Heart right ventricle (tissue), 16 donors: ENCODE measurements at regions not wholly inside any gene's neighbourhood (a gene's known extent, or its start where the extent isn't known, plus 50 kb on each side); places are given as distances from the start of the nearest gene placed in this dataset.

Experiments
- ATAC-seq, 8 donors: fragments of 200-7000 bp; cut with Tn5 transposase; one replicate each; pipeline ENCODE4 v1.9.1; 2020; ENCODE audit warnings: mild to moderate bottlenecking in 8 of 8, moderate library complexity in 8 of 8, moderate number of reproducible peaks in 1 of 8
- DNase-seq, 2 donors: peaks; one replicate each; pipeline ENCODE4 v3.0.0-alpha.2; 2020
- H3K27ac ChIP-seq, 10 donors: fragments of 200-600 bp; sonication (generic) in 2 of 10; one replicate each; pipeline versions ENCODE4 v1.5.0 to v1.8.0; 2020 to 2022; ENCODE audit warnings: mild to moderate bottlenecking in 3 of 10
- H3K27me3 ChIP-seq, 7 donors: fragments of 200-600 bp; one replicate each; pipeline ENCODE4 v1.8.0; 2021 to 2022; ENCODE audit warnings: mild to moderate bottlenecking in 2 of 7
- H3K36me3 ChIP-seq, 9 donors: fragments of 200-600 bp; sonication (generic) in 1 of 9; one replicate each; pipeline versions ENCODE4 v1.5.0 to v1.8.0; 2020 to 2022; ENCODE audit warnings: mild to moderate bottlenecking in 2 of 9
- H3K4me1 ChIP-seq, 9 donors: fragments of 200-600 bp; sonication (generic) in 1 of 9; one replicate each; pipeline versions ENCODE4 v1.5.0 to v1.8.0; 2020 to 2022; ENCODE audit warnings: mild to moderate bottlenecking in 4 of 9
- H3K4me3 ChIP-seq, 10 donors: fragments of 200-600 bp; sonication (generic) in 2 of 10; one replicate each; pipeline versions ENCODE4 v1.5.0 to v1.8.0; 2020 to 2022; ENCODE audit warnings: mild to moderate bottlenecking in 7 of 10, moderate library complexity in 2 of 10
- H3K9me3 ChIP-seq, 11 donors: fragments of 200-600 bp in 10 of 11; sonication (generic) in 2 of 11; one replicate each; pipeline versions ENCODE4 v1.5.0 to v1.8.0; 2013 to 2022; ENCODE audit warnings: mild to moderate bottlenecking in 2 of 11, control low read depth in 1 of 11, moderate library complexity in 1 of 11
- WGBS, 2 donors: extraction: QIAGEN DNeasy Blood & Tissue Kit; methylation state at CpG; one replicate each; pipeline ENCODE4 v1.1.7; 2013; ENCODE audit warnings: inconsistent platforms in 1 of 2; 5-methylcytosine and 5-hydroxymethylcytosine counted together
- intact Hi-C, 10 donors: fragments of 100-400 bp; cut with DNase I; formaldehyde crosslinking; loops; one replicate each; pipeline versions ENCODE4 v1.11.1 to v1.14.2; 2022
- TF ChIP-seq, protein P1 (sequence below), 9 donors: fragments of 200-600 bp; sonication (generic) in 2 of 9; IDR thresholded peaks; one replicate each; pipeline versions ENCODE4 v1.5.0 to v1.8.0; 2021 to 2022; ENCODE audit warnings: antibody characterized with exemption in 9 of 9, mild to moderate bottlenecking in 5 of 9, moderate library complexity in 1 of 9
- donor health status: Arrhythmogenic right ventricular cardiomyopathy.
- donor health status: ischemic (EF 13 %, LVEDD 7.1; RV severe dilation, severe dysfunction).
- donor health status: healthy with polysubstance abuse.
- donor health status: DM: no; HTN: yes; CAD: no.
- donor health status: DM: no; HTN: no; CAD: no.
- donor health status: ischemic (EF 25% LVEDD 6.9; RV normal size, moderate dysfunction).
- donor health status: ischemic (EF 25% LVEDD 5.7; RV mildly dilated, moderate dysfunction).
- donor health status: healthy.
- donor health status: DM: yes; HTN: yes; CAD: no.
- donor health status: Ischemic cardiomyopathy.
- donor health status: ischemic (EF 35%, LVEDD 5.7; RV mildly dilated, moderate dysfunction).
- donor health status: nonischemic (EF 11% LVEDD 7.7; RV severe dilation, severe dysfunction).
- donor health status: DM: yes; HTN: yes; CAD: no.
- donor health status: PGD.
- donor health status: ischemic (EF 29% LVEDD 5.4; RV normal size, mild dysfunction).
- donor health status: nonischemic (EF 23%, LVEDD 6.1; RV moderate dilation, normal function).

GRCh38 chr5:62909326-62909725 is 330.7 kb downstream of the LRRC70 start:
- WGBS, 2 donors: 69% methylated on average over 1 of the region's 1 CpG

DNA sequence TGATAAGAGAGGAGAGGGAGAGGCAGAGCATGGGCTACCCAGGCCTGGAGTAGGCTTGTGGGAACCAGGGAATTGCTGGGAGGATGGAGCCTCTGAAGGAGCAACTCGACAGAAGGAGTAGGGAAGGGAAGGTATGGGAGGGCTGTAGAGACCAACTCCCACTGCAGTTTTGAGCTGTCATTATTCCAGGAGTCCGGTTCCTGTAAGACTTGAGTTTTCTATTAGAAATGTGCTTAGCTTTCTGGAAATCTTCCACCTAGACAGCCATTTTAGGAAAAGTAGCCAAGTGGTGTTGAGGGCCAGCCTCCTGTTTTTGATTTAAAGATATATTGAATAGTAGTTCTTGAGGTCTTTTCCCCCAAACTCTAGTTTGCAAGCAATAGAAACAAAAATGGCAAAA is 323.5 kb downstream of the LRRC70 start:
- 63 to 67% methylated on average over 2 of the region's 2 CpGs for WGBS, 2 donors
- intact Hi-C loops: no loop called here
- Histone ChIP-seq H3K4me3 (no peak overlapping the region), H3K9me3 (no peaks in the 10 kb centered on the region), H3K36me3 (no peaks in the 10 kb centered on the region), H3K4me1 (no peaks in the 10 kb centered on the region), H3K27me3 (no peaks in the 10 kb centered on the region), H3K27ac (no peak overlapping the region)
- DNase-seq (no peak), ATAC-seq (no peak)
- TF ChIP-seq, protein P1, sequence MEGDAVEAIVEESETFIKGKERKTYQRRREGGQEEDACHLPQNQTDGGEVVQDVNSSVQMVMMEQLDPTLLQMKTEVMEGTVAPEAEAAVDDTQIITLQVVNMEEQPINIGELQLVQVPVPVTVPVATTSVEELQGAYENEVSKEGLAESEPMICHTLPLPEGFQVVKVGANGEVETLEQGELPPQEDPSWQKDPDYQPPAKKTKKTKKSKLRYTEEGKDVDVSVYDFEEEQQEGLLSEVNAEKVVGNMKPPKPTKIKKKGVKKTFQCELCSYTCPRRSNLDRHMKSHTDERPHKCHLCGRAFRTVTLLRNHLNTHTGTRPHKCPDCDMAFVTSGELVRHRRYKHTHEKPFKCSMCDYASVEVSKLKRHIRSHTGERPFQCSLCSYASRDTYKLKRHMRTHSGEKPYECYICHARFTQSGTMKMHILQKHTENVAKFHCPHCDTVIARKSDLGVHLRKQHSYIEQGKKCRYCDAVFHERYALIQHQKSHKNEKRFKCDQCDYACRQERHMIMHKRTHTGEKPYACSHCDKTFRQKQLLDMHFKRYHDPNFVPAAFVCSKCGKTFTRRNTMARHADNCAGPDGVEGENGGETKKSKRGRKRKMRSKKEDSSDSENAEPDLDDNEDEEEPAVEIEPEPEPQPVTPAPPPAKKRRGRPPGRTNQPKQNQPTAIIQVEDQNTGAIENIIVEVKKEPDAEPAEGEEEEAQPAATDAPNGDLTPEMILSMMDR (IDR thresholded peaks at IDR 0.05): no peak

More at GRCh38 chr5:62909326-62909725, 330.7 kb downstream of the LRRC70 start:
- intact Hi-C loops: no loop called here
- Histone ChIP-seq H3K36me3 (no peaks in the 10 kb centered on the region), H3K4me3 (no peak overlapping the region), H3K4me1 (no peaks in the 10 kb centered on the region), H3K9me3 (peaks cover 0 to 13% (median 0%) of the 10 kb centered on the region in 11 donors), H3K27ac (no peak overlapping the region), H3K27me3 (no peaks in the 10 kb centered on the region)
- DNase-seq: no peak
- ATAC-seq: no peak
- TF ChIP-seq, protein P1 (IDR thresholded peaks at IDR 0.05): no peak

DNA sequence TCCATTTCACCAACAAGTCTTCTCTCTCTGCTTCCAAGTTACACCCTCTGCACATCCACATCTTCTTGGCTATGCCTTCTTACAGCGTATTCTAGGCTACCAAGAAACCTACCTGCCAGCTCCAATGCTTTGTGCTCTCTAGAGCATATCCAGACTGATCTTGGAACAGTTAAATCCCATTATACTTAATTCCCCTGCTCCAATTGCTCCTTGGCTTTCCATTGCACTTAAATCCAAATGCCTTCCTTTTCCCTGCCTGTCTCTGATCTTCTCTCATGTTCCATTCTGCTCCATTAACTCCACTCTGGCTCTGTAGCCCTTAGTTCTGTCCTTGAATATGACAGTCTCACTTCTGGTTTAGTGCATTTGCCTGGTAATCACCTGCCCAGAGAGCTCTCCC is 322.4 kb downstream of the LRRC70 start:
- H3K9me3 ChIP-seq: peaks cover 0 to 3% (median 0%) of the 10 kb centered on the region in 11 donors
- H3K27me3 ChIP-seq: no peaks in the 10 kb centered on the region
- DNase-seq (no peak), ATAC-seq (no peak)
- H3K27ac ChIP-seq: no peak overlapping the region
- intact Hi-C loops: no loop called here
- no peak overlapping the region for H3K4me3 ChIP-seq
- H3K4me1 ChIP-seq: no peaks in the 10 kb centered on the region
- TF ChIP-seq, protein P1 (IDR thresholded peaks at IDR 0.05): no peak
- H3K36me3 ChIP-seq: no peaks in the 10 kb centered on the region
- WGBS, 2 donors: 88 to 90% methylated on average over 1 of the region's 1 CpG

DNA sequence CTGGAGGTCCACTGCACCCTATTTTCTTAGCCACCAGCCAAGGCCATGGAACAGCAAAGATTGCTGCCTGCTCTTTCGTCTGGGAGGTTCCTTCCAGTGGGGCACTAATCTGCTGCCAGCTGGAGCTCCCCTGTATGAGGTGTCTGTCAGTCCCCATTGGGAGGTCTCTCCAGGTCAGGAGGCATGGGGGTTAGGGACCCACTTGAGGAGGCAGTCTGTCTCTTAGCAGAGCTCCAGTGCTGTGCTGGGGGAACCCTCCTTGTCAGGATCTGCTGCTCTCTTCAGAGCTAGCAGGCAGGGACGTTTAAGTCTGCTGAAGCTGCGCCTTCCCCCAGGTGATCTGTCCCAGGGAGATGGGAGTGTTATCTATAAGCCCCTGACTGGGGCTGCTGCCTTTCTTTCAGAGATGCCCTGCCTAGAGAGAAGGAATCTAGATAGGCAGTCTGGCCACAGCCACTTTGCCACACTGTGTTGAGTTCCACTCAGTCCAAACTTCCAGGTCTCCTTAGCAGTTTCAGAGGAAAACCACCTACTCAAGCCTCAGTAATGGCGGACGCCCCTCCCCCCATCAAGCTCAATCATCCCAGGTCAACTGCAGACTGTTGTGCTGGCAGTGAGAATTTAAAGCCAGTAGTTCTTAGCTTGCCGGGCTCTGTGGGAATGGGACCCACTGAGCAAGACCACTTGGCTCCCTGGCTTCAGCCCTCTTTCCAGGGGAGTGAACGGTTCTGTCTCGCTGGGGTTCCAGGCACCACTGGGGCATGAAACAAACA is 317.7 kb downstream of the LRRC70 start:
- WGBS, 2 donors: 83 to 86% methylated on average over 8 of the region's 8 CpGs
- H3K4me1 ChIP-seq: no peaks in the 10 kb centered on the region

More for the DNA sequence above, 317.7 kb downstream of the LRRC70 start:
- no peaks in the 10 kb centered on the region for H3K27me3 ChIP-seq
- TF ChIP-seq, protein P1 (IDR thresholded peaks at IDR 0.05): no peak
- H3K9me3 ChIP-seq: peaks cover 0 to 35% (median 6%) of the 10 kb centered on the region in 11 donors
- no peaks in the 10 kb centered on the region for H3K36me3 ChIP-seq
- intact Hi-C loops: no loop called here
- H3K27ac ChIP-seq: no peak overlapping the region
- no peak for ATAC-seq
- H3K4me3 ChIP-seq: no peak overlapping the region
- DNase-seq: no peak
